IMR-90 (cell line): ENCODE measurements at regions not wholly inside any gene's neighbourhood (a gene's known extent, or its start where the extent isn't known, plus 50 kb on each side); places are given as distances from the start of the nearest gene placed in this dataset.

Source experiments
- ATAC-seq: fragments of 200-7000 bp; cut with Tn5 transposase; 2 replicates; pipeline ENCODE4 v1.9.1; 2020; ENCODE audit warnings: low read depth, mild to moderate bottlenecking, moderate library complexity
- BruUV-seq: library from RNA; stranded (reverse); fragments of 400-500 nt; replicated peaks from 2 replicates; lab custom pipeline; 2021; lab: Mats Ljungman, UMichigan
- CTCF ChIA-PET: fragments of 300-600 bp; formaldehyde crosslinking; extraction: SDS; loops from one replicate; lab custom pipeline; 2021; ENCODE audit warnings: antibody characterized with exemption; lab: Yijun Ruan, JAX
- POLR2A ChIA-PET: fragments of 300-600 bp; sonication (Branson Sonifier 250); formaldehyde crosslinking; loops from one replicate; lab custom pipeline; 2022; ENCODE audit warnings: antibody characterized with exemption; ENCODE audit not compliant: unreplicated experiment; lab: Charles Lee
- DNase-seq: peaks from one replicate; pipeline ENCODE4 v3.0.0; 2013
- H2AFZ ChIP-seq: replicated peaks from 2 replicates; pipeline ENCODE3; 2013; ENCODE audit warnings: low read length, mild to moderate bottlenecking; ENCODE audit not compliant: poor library complexity
- H2AK5ac ChIP-seq: 2 replicates; pipeline ENCODE4 v1.6.1; 2013; ENCODE audit warnings: low read depth, low read length, inconsistent platforms
- H2AK9ac ChIP-seq: replicated peaks from 2 replicates; pipeline ENCODE3; 2013; ENCODE audit warnings: mild to moderate bottlenecking, low read depth, low read length, moderate library complexity; ENCODE audit not compliant: poor library complexity
- H2BK120ac ChIP-seq: 2 replicates; pipeline ENCODE4 v1.6.1; 2013; ENCODE audit warnings: low read depth, low read length, inconsistent platforms
- H2BK15ac ChIP-seq: 3 replicates; pipeline ENCODE4 v1.6.1; 2013; ENCODE audit warnings: low read depth, low read length, inconsistent platforms
- H2BK20ac ChIP-seq: 2 replicates; pipeline ENCODE4 v1.6.1; 2013; ENCODE audit warnings: low read depth, mild to moderate bottlenecking, inconsistent platforms, low read length, moderate library complexity
- H2BK5ac ChIP-seq: 2 replicates; pipeline ENCODE4 v1.6.1; 2013; ENCODE audit warnings: mild to moderate bottlenecking, low read depth, low read length, inconsistent platforms; ENCODE audit not compliant: poor library complexity, severe bottlenecking
- H3K14ac ChIP-seq: replicated peaks from 2 replicates; pipeline ENCODE4 v1.6.1; 2013; ENCODE audit warnings: low read depth, low read length, inconsistent platforms
- H3K18ac ChIP-seq: 2 replicates; pipeline ENCODE4 v1.6.1; 2013; ENCODE audit warnings: low read depth, low read length, control low read depth
- H3K23ac ChIP-seq: 2 replicates; pipeline ENCODE4 v1.6.1; 2013; ENCODE audit warnings: low read depth, low read length, inconsistent platforms
- H3K27ac ChIP-seq: 2 replicates; pipeline ENCODE4 v1.5.1; 2013; ENCODE audit warnings: mild to moderate bottlenecking, control low read depth, low read length; ENCODE audit not compliant: insufficient read depth
- H3K27me3 ChIP-seq: 2 replicates; pipeline ENCODE4 v1.6.1; 2013; ENCODE audit warnings: low read length; ENCODE audit not compliant: control insufficient read depth, insufficient read depth
- H3K36me3 ChIP-seq: 2 replicates; pipeline ENCODE4 v1.6.1; 2013; ENCODE audit warnings: low read length, mixed read lengths; ENCODE audit not compliant: control insufficient read depth, insufficient read depth
- H3K4ac ChIP-seq: 2 replicates; pipeline ENCODE4 v1.6.1; 2013; ENCODE audit warnings: low read depth, low read length, inconsistent platforms
- H3K4me1 ChIP-seq: 2 replicates; pipeline ENCODE4 v1.6.1; 2013; ENCODE audit warnings: low read length, mixed read lengths; ENCODE audit not compliant: control insufficient read depth, insufficient read depth
- H3K4me2 ChIP-seq: 2 replicates; pipeline ENCODE4 v1.6.1; 2013; ENCODE audit warnings: low read depth, mild to moderate bottlenecking, control low read depth, low read length, moderate library complexity
- H3K4me3 ChIP-seq: 2 replicates; pipeline ENCODE4 v1.5.1; 2013; ENCODE audit warnings: low read depth, mild to moderate bottlenecking, control low read depth, low read length, moderate library complexity; ENCODE audit not compliant: insufficient read depth
- H3K56ac ChIP-seq: 2 replicates; pipeline ENCODE4 v1.6.1; 2013; ENCODE audit warnings: low read length, inconsistent platforms; ENCODE audit not compliant: insufficient read depth; ENCODE audit errors: extremely low read depth
- H3K79me1 ChIP-seq, 2 experiments: 2 replicates each; pipeline ENCODE4 v1.6.1; 2013; ENCODE audit warnings: low read length in 2 of 2, inconsistent platforms in 1 of 2, low read depth in 1 of 2
- H3K9ac ChIP-seq: 2 replicates; pipeline ENCODE4 v1.6.1; 2013; ENCODE audit warnings: low read depth, low read length, control low read depth
- H3K9me1 ChIP-seq: 2 replicates; pipeline ENCODE4 v1.6.1; 2013; ENCODE audit warnings: low read length, inconsistent platforms; ENCODE audit not compliant: insufficient read depth
- H3K9me3 ChIP-seq: 2 replicates; pipeline ENCODE4 v1.6.1; 2013; ENCODE audit warnings: low read length; ENCODE audit not compliant: control insufficient read depth, insufficient read depth
- H4K20me1 ChIP-seq: 2 replicates; pipeline ENCODE4 v1.6.1; 2013; ENCODE audit warnings: low read length, inconsistent platforms; ENCODE audit not compliant: insufficient read depth
- H4K5ac ChIP-seq: 2 replicates; pipeline ENCODE4 v1.6.1; 2013; ENCODE audit warnings: mild to moderate bottlenecking, low read depth, low read length, control low read depth
- H4K8ac ChIP-seq, 2 experiments: 2 replicates each; pipeline ENCODE4 v1.6.1; 2013; ENCODE audit warnings: low read depth in 2 of 2, low read length in 2 of 2, control low read depth in 1 of 2, inconsistent platforms in 1 of 2
- H4K91ac ChIP-seq: 2 replicates; pipeline ENCODE4 v1.6.1; 2013; ENCODE audit warnings: low read depth, low read length, inconsistent platforms; ENCODE audit not compliant: insufficient read depth
- FOS ChIP-seq: fragments of 150-350 bp; IDR thresholded peaks from 2 replicates; pipeline ENCODE4 v1.6.1; 2016; ENCODE audit warnings: low read depth, low read length
- MAFK ChIP-seq: IDR thresholded peaks from 2 replicates; pipeline ENCODE4 v1.6.1; 2012; ENCODE audit warnings: low read depth, low read length, improper control_type of control experiment
- MAZ ChIP-seq: IDR thresholded peaks from 2 replicates; pipeline ENCODE4 v1.6.1; 2012; ENCODE audit warnings: low read depth, mild to moderate bottlenecking, low read length, improper control_type of control experiment, moderate library complexity, borderline replicate concordance
- MXI1 ChIP-seq: IDR thresholded peaks from 2 replicates; pipeline ENCODE4 v1.6.1; 2012; ENCODE audit warnings: low read depth, mild to moderate bottlenecking, low read length, moderate library complexity, borderline replicate concordance
- NFE2L2 ChIP-seq: fragments of 150-350 bp; IDR thresholded peaks from 2 replicates; pipeline ENCODE4 v1.6.1; 2016; ENCODE audit warnings: low read depth, mild to moderate bottlenecking, low read length
- RAD21 ChIP-seq: IDR thresholded peaks from 2 replicates; pipeline ENCODE4 v1.6.1; 2012; ENCODE audit warnings: low read length, improper control_type of control experiment
- RCOR1 ChIP-seq: IDR thresholded peaks from 2 replicates; pipeline ENCODE4 v1.6.1; 2012; ENCODE audit warnings: mild to moderate bottlenecking, low read length, improper control_type of control experiment; ENCODE audit not compliant: insufficient replicate concordance
- SMC3 ChIP-seq: fragments of 150-350 bp; IDR thresholded peaks from 2 replicates; pipeline ENCODE4 v1.6.1; 2016; ENCODE audit warnings: low read depth, mild to moderate bottlenecking, antibody characterized with exemption, low read length, moderate library complexity
- WGBS, 2 experiments: methylation state at CpG; one replicate each; pipeline versions ENCODE4 v1.1.5 to v1.1.7; 2013; ENCODE audit warnings: missing lambda C conversion rate in 2 of 2; ENCODE audit not compliant: insufficient read length in 1 of 2; ENCODE audit errors: extremely low coverage in 2 of 2; 5-methylcytosine and 5-hydroxymethylcytosine counted together
- dilution Hi-C: fragments of 300-500 bp; cut with HindIII; formaldehyde crosslinking; loops from one replicate; pipeline ENCODE4 v1.14.3; 2018; ENCODE audit warnings: low sequenced_read_pairs; ENCODE audit not compliant: unreplicated experiment
- in situ Hi-C: fragments of 300-500 bp; cut with MboI; formaldehyde crosslinking; loops from 3 replicates; pipeline ENCODE4 v1.14.3; 2019; ENCODE audit warnings: low sequenced_read_pairs, inconsistent platforms, mixed read lengths
- intact Hi-C: fragments of 100-400 bp; cut with micrococcal nuclease; formaldehyde crosslinking; loops from 2 replicates; pipeline ENCODE4 v1.10.0; 2022
- TF ChIP-seq, protein P1 (sequence below): conservative IDR thresholded peaks from 2 replicates; pipeline ENCODE4 v1.5.1; 2012; ENCODE audit warnings: mild to moderate bottlenecking, low read depth, low read length, improper control_type of control experiment
- TF ChIP-seq, protein P2 (sequence below): fragments of 150-350 bp; IDR thresholded peaks from 2 replicates; pipeline ENCODE4 v1.6.1; 2016; ENCODE audit warnings: low read depth, mild to moderate bottlenecking, low read length, moderate library complexity, borderline replicate concordance

DNA sequence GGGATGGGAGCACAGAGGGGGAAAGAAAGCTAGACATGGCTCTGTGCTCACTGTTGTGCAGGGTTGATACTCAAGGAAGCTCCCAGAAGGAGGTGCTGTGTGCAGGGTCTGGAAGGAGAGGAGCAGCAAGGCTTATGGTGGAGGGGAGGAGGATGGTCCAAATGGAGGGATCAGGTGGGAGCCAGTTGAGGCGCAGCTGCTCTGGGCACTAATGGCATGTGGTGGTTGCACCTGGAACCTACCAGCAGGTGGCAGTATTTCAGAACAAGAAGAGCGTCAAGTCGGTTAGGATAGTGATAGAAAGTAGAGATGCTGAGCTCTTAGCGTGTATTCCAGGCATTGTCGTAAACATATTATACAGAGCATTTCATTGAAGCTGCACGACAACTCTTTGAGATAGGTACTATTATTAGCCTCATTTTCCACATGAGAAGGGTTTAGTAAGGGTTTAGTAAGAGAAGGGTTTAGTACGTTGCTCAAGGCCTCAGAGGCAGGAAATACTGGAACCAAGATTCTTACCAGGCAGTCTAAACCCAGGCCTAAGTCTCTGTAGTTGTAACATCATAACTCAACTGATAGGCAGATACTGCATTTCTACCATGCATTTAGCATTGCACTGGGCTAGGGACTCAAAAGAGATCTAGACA, 223.7 kb downstream of the CYP26B1 start:
- H3K27me3 ChIP-seq, result peaks cover 12% of the 10 kb centered on the region
- no peaks in the 10 kb centered on the region for H3K4me1 ChIP-seq
- no peak overlapping the region for H4K8ac ChIP-seq
- H2BK15ac ChIP-seq, result no peak overlapping the region
- H3K9me1 ChIP-seq, result no peaks in the 10 kb centered on the region
- no peak overlapping the region for H3K56ac ChIP-seq
- no peak overlapping the region for H3K4me3 ChIP-seq
- ChIA-PET CTCF (interaction anchor here (0.5 to 1.8 kb wide), 16 partner anchors 13 to 936 kb away, joined by 3 to 10 read pairs (median 4); no protein-coding TSS in a partner anchor), POLR2A (no interaction called here)
- H2AK5ac ChIP-seq, result no peak overlapping the region
- TF ChIP-seq NFE2L2 (no peak), RAD21 (peak; percentile 67), RCOR1 (no peak), SMC3 (peak; percentile 81), MAFK (no peak), MAZ (no peak), MXI1 (no peak), FOS (no peak)
- TF ChIP-seq, protein P1, sequence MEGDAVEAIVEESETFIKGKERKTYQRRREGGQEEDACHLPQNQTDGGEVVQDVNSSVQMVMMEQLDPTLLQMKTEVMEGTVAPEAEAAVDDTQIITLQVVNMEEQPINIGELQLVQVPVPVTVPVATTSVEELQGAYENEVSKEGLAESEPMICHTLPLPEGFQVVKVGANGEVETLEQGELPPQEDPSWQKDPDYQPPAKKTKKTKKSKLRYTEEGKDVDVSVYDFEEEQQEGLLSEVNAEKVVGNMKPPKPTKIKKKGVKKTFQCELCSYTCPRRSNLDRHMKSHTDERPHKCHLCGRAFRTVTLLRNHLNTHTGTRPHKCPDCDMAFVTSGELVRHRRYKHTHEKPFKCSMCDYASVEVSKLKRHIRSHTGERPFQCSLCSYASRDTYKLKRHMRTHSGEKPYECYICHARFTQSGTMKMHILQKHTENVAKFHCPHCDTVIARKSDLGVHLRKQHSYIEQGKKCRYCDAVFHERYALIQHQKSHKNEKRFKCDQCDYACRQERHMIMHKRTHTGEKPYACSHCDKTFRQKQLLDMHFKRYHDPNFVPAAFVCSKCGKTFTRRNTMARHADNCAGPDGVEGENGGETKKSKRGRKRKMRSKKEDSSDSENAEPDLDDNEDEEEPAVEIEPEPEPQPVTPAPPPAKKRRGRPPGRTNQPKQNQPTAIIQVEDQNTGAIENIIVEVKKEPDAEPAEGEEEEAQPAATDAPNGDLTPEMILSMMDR, result peak; percentile 76
- TF ChIP-seq, protein P2, sequence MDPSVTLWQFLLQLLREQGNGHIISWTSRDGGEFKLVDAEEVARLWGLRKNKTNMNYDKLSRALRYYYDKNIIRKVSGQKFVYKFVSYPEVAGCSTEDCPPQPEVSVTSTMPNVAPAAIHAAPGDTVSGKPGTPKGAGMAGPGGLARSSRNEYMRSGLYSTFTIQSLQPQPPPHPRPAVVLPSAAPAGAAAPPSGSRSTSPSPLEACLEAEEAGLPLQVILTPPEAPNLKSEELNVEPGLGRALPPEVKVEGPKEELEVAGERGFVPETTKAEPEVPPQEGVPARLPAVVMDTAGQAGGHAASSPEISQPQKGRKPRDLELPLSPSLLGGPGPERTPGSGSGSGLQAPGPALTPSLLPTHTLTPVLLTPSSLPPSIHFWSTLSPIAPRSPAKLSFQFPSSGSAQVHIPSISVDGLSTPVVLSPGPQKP, result no peak
- no peak overlapping the region for H2BK20ac ChIP-seq
- H3K4me2 ChIP-seq, result no peak overlapping the region
- dilution Hi-C loops (no loop called here), intact Hi-C loops (loop anchor here (1.0 to 2.0 kb wide), 3 partner anchors 226 to 655 kb away; no protein-coding TSS in a partner anchor), in situ Hi-C loops (loop anchor here (10.0 kb wide), 3 partner anchors 231 to 821 kb away; no protein-coding TSS in a partner anchor)
- no peak overlapping the region for H3K27ac ChIP-seq
- no peak overlapping the region for H2AFZ ChIP-seq
- no peak overlapping the region for H2AK9ac ChIP-seq
- no TSS peak for BruUV-seq
- no peak overlapping the region for H3K18ac ChIP-seq
- H4K20me1 ChIP-seq, result no peaks in the 10 kb centered on the region; the same call in 1 of the 2 replicates
- H3K9ac ChIP-seq, result no peak overlapping the region
- H4K5ac ChIP-seq, result no peak overlapping the region
- H3K9me3 ChIP-seq, result no peaks in the 10 kb centered on the region
- H3K23ac ChIP-seq, result no peak overlapping the region
- peak; percentile 72 for ATAC-seq
- 30% methylated on average over 3 of the region's 7 CpGs; no CpG with 5 or more reads in 1 of the 2 experiments for WGBS, 2 experiments
- no peak overlapping the region for H3K14ac ChIP-seq
- no peak overlapping the region for H2BK5ac ChIP-seq
- no peak overlapping the region for H2BK120ac ChIP-seq
- no peaks in the 10 kb centered on the region for H3K79me1 ChIP-seq
- no peaks in the 10 kb centered on the region for H3K36me3 ChIP-seq
- H4K91ac ChIP-seq, result no peak overlapping the region
- H3K4ac ChIP-seq, result no peak overlapping the region
- peak; percentile 65 for DNase-seq
